ENCODE measurements at regions not wholly inside any gene's neighbourhood (a gene's known extent, or its start where the extent isn't known, plus 50 kb on each side); places are given as distances from the start of the nearest gene placed in this dataset.

DNA sequence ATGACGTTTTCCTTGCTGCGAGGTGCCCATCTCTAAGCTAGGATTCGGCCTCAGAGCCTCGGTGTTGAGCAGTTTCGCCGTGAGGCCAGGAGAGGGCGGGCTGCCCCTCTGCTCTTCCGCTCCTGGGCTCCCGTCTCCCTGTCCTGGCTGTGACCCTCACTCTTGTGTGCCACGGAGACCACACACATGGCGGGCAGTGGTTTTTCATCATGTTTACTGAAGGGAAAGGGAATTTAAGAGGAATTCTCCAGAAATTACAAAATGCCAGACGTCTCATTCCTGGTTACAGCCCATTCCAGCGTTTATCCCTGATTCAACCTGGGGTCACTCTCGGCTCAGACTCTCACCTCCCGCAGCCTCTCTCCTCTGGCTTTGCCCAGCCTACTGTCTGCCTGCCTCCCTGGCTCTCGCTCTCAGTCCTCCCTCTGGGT, 96.8 kb upstream of the ELAC2 start:
- CTCF ChIA-PET, result interaction anchor here (0.6 to 1.9 kb wide), 9 partner anchors 9 to 1812 kb away, joined by 3 to 11 read pairs (median 6); no protein-coding TSS in a partner anchor
- Histone ChIP-seq H3K27me3 (ENCODE audit: control insufficient read depth, insufficient read depth, low read length) (no peaks in the 10 kb centered on the region), H3K4me3 (ENCODE audit: low read depth, low read length) (0 out of 2 replicates have a peak overlapping the region, but pooled peaks have one; percentile 11), H3K36me3 (ENCODE audit: control insufficient read depth, insufficient read depth, low read length) (no peaks in the 10 kb centered on the region)
- TF ChIP-seq, protein P1, sequence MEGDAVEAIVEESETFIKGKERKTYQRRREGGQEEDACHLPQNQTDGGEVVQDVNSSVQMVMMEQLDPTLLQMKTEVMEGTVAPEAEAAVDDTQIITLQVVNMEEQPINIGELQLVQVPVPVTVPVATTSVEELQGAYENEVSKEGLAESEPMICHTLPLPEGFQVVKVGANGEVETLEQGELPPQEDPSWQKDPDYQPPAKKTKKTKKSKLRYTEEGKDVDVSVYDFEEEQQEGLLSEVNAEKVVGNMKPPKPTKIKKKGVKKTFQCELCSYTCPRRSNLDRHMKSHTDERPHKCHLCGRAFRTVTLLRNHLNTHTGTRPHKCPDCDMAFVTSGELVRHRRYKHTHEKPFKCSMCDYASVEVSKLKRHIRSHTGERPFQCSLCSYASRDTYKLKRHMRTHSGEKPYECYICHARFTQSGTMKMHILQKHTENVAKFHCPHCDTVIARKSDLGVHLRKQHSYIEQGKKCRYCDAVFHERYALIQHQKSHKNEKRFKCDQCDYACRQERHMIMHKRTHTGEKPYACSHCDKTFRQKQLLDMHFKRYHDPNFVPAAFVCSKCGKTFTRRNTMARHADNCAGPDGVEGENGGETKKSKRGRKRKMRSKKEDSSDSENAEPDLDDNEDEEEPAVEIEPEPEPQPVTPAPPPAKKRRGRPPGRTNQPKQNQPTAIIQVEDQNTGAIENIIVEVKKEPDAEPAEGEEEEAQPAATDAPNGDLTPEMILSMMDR (IDR thresholded peaks at IDR 0.05; ENCODE audit: insufficient read depth, low read depth, low read length), result peak; percentile 93
- POLR2A ChIA-PET, result no interaction called here
- peak; percentile 4 for DNase-seq (ENCODE audit: low read depth)

DNA sequence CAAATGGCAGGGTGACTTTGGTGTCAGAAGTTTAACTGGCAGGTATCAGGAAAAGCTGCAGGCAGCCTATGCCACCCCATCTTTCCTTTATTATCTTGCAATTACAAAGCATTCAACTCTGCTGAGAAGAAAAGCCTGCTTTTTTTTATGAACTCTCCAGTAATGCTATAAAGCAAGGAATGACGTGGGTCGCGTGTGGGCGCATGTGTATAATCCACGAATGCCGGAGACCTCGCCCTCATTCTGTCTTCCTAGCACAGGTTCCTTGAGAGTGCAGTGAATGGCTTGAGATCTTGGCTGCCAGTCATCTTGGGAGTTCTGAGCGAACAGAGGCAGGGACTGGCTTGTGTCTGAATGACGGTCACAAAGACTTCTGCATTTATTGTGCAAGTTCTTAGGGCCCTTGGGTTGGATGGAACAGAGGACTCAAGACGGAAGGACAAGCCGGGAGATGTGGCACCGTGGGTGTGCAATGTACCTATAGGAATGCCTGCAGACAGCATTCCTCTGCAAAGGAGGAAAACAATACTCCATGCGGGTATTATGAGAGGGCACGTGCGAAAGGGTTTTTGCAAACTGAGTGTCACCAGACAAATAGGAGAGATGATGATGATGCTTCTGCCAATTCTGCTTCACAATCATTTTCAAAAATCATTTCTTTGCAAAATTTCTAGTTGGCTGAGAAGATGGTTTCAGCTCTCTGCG, 96.1 kb upstream of the ELAC2 start:
- Histone ChIP-seq H3K27me3 (ENCODE audit: control insufficient read depth, insufficient read depth, low read length) (no peaks in the 10 kb centered on the region), H3K36me3 (ENCODE audit: control insufficient read depth, insufficient read depth, low read length) (no peaks in the 10 kb centered on the region), H3K4me3 (ENCODE audit: low read depth, low read length) (no peak overlapping the region)
- ChIA-PET POLR2A (no interaction called here), CTCF (interaction anchor here (0.6 to 1.9 kb wide), 10 partner anchors 10 to 1813 kb away, joined by 3 to 11 read pairs (median 6); no protein-coding TSS in a partner anchor)
- TF ChIP-seq, protein P1 (IDR thresholded peaks at IDR 0.05; ENCODE audit: insufficient read depth, low read depth, low read length), result no peak
- DNase-seq (ENCODE audit: low read depth), result no peak

DNA sequence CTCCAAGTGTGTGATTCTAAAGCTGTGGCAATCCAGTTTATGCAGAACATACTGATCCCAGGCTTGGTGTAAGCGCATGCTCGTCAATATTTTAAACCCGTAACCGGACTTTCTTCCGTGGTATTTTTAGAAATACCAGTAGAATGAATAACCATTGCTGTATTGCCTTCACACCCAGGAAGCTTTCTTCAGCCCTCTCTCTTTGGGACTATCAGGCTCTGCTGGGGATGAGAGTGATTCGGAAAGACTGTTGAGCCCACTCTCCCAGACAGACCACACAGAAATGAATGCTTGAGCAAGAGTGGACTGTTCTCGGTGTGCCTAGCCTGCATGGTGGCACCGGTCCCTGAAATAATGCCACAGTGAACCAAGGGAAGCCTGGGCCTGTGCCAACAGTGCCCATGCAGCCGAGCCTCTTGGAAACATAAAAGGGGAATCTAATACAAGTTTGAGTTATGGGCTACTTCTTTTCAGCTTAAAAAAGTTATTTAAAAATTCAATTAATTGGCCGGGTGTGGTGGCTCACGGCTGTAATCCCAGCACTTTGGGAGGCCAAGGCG, 89.9 kb upstream of the ELAC2 start:
- TF ChIP-seq, protein P1 (IDR thresholded peaks at IDR 0.05; ENCODE audit: insufficient read depth, low read depth, low read length), result no peak
- no peaks in the 10 kb centered on the region for H3K36me3 ChIP-seq (ENCODE audit: control insufficient read depth, insufficient read depth, low read length)
- H3K27me3 ChIP-seq (ENCODE audit: control insufficient read depth, insufficient read depth, low read length), result no peaks in the 10 kb centered on the region
- CTCF ChIA-PET, result interaction anchor here (0.6 to 1.2 kb wide), 3 partner anchors 13 to 76 kb away, joined by 3 read pairs; no protein-coding TSS in a partner anchor
- POLR2A ChIA-PET, result no interaction called here
- no peak overlapping the region for H3K4me3 ChIP-seq (ENCODE audit: low read depth, low read length)
- DNase-seq (ENCODE audit: low read depth), result no peak

DNA sequence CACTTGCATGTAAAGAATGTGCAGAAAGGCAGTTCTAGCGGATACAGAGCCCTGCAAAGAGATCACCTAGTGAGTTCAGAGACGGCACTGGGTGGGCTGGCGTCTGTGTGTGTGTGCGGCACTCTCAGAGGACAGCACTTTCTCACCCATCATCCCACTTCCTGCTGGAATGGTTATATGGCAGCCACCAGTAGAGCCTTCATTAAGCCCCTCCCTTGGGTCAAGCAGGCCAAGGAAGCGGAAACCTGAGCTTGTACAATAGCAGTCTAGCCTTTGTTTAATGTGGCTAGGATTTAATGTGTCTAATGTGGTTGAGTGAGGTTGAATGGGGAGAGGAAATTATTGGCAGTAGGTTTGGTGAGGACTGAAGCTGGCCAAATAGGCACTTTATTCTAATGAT, 88.3 kb upstream of the ELAC2 start:
- POLR2A ChIA-PET, result no interaction called here
- H3K36me3 ChIP-seq (ENCODE audit: control insufficient read depth, insufficient read depth, low read length), result no peaks in the 10 kb centered on the region
- H3K27me3 ChIP-seq (ENCODE audit: control insufficient read depth, insufficient read depth, low read length), result no peaks in the 10 kb centered on the region
- CTCF ChIA-PET, result interaction anchor here (0.7 to 0.8 kb wide), 2 partner anchors 926 to 1942 kb away, joined by 3 read pairs; no protein-coding TSS in a partner anchor
- TF ChIP-seq, protein P1 (IDR thresholded peaks at IDR 0.05; ENCODE audit: insufficient read depth, low read depth, low read length), result no peak
- DNase-seq (ENCODE audit: low read depth), result no peak
- H3K4me3 ChIP-seq (ENCODE audit: low read depth, low read length), result no peak overlapping the region

DNA sequence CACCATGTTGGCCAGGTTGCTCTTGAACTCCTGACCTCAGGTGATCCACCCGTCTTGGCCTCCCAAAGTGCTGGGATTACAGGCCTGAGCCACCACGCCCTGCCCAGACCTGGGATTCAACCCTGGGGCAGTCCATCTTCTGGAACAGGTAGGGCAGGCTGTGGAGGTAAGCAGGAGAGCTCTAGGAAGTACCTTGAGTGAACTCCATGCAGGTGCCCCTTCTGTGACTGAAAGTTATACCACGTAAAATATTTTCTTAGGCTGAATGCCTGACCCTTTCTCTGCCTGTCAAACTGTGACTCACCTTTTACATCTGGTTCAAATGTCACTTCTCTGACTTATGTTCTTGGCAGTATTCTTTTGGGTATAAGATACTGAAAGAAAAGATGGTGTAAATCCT, 86.7 kb upstream of the ELAC2 start:
- ChIA-PET POLR2A (no interaction called here), CTCF (interaction anchor here (2.9 kb wide), 1 partner anchor 9 kb away, joined by 7 read pairs; no protein-coding TSS in a partner anchor)
- H3K4me3 ChIP-seq (ENCODE audit: low read depth, low read length), result no peak overlapping the region
- H3K36me3 ChIP-seq (ENCODE audit: control insufficient read depth, insufficient read depth, low read length), result no peaks in the 10 kb centered on the region
- TF ChIP-seq, protein P1 (IDR thresholded peaks at IDR 0.05; ENCODE audit: insufficient read depth, low read depth, low read length), result no peak
- no peaks in the 10 kb centered on the region for H3K27me3 ChIP-seq (ENCODE audit: control insufficient read depth, insufficient read depth, low read length)
- no peak for DNase-seq (ENCODE audit: low read depth)
